LNCAP (cell line): ENCODE measurements at regions not wholly inside any gene's neighbourhood (a gene's known extent, or its start where the extent isn't known, plus 50 kb on each side); places are given as distances from the start of the nearest gene placed in this dataset.

ENCODE experiments used
- TF ChIP-seq, protein P1 (sequence below): fragments of 450-650 bp; IDR thresholded peaks from 2 replicates; pipeline ENCODE4 v1.5.1; 2017; ENCODE audit warnings: mild to moderate bottlenecking

DNA sequence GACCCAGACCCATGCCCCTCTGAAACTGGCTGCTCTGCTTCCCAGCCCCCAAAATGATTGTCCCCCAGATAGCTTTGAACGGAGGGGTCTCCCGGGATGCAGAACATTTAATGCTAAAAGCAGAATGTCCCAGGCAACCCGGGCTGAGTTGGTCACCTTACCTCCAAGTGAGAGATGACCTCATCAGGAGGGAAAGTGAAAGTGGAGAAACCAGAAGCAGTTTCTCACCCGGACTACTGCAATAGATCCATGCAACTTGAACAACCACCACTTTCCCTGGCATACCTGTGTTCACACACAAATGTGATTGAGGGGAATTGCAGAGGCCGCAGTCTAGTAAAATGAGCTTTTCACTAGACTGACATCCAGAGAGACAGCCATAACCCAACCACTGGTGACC is 75.3 kb upstream of the NPAS2 start:
- TF ChIP-seq, protein P1, sequence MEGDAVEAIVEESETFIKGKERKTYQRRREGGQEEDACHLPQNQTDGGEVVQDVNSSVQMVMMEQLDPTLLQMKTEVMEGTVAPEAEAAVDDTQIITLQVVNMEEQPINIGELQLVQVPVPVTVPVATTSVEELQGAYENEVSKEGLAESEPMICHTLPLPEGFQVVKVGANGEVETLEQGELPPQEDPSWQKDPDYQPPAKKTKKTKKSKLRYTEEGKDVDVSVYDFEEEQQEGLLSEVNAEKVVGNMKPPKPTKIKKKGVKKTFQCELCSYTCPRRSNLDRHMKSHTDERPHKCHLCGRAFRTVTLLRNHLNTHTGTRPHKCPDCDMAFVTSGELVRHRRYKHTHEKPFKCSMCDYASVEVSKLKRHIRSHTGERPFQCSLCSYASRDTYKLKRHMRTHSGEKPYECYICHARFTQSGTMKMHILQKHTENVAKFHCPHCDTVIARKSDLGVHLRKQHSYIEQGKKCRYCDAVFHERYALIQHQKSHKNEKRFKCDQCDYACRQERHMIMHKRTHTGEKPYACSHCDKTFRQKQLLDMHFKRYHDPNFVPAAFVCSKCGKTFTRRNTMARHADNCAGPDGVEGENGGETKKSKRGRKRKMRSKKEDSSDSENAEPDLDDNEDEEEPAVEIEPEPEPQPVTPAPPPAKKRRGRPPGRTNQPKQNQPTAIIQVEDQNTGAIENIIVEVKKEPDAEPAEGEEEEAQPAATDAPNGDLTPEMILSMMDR = no peak

DNA sequence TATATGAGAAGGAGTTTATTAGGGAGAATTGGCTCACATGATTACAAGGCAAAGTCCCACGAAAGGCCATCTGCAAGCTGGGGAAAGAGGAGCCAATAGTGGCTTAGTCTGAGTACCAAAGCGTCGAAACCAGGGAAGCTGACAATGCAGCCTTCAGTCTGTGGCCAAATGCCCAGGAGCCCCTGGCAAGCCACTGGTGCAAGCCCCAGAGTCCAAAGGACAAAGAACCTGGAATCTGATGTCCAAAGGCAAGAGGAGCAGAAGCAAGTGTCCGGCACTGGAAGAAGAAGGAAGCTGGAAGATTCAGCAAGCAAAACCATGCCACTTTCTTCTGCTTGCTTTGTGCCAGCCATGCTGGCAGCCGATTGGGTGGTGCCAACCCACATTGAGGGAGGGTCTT is 74.3 kb upstream of the NPAS2 start:
- TF ChIP-seq, protein P1 = no peak

DNA sequence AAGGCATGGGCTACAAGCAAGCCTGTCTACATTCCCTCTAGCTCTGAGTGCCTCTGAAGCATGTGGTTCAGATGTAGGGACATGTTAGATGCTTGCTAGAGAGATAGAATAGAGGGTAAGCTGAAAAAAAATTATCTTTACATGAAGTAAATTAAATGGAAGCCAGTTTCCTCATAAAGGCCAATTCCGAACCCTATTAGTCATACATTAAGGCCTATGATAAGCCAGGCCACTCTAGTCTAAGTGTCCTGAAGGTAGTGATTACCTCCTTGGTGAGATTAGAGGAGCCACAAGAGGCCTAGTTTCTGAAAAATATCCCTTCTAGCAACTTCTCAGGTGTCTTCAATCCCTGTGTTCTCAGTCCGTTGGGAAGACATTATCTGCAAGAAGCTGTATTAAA is 72.4 kb upstream of the NPAS2 start:
- TF ChIP-seq, protein P1 = no peak

DNA sequence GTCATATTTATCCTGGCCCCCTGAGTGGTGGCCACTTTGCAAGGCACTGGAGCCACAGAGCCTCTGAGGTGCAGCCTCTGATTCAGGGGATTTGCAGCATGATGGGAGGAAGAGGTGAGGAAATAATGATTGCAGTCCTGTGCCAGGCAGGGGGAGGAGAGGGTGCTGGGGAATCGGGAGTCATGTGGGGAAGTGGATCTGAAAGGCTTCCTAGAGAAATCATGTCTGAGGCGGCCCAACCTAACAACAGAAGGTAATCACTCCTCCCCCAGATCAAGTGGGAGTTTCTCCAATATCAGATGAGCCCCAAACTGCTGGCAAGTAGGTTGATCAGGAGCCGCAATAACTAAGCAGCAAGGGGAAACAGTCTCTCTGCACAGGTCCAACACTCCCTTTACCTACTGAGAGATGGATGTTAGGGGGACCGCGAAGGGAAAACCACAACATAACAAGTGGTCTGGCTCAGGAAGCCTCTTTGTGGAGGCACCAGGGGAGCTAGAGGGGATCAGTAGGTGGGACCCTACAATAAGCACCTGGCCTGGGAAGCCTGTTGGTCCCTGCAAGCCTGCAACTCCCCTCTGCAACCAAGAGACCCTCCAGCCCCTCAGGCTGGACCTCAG is 71.8 kb upstream of the NPAS2 start:
- TF ChIP-seq, protein P1 = no peak

DNA sequence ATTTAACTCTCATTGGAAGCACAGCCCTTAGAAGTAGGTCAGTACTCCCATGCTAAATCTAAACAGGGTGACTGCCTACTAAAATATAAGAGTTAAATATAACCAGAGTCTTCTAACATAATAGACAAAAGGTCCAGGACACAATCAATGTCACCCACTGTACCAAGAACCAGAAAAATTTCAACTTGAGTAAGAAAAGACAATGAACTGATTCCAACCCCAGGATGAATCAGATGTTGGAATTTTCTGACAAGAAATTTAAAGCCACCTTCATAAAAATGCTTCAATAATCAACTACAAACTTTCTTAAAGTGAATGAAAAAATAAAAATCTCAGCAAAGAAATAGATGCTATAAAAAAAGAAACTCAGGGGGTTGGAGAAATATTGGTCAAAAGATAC is 71.3 kb upstream of the NPAS2 start:
- TF ChIP-seq, protein P1 = no peak

DNA sequence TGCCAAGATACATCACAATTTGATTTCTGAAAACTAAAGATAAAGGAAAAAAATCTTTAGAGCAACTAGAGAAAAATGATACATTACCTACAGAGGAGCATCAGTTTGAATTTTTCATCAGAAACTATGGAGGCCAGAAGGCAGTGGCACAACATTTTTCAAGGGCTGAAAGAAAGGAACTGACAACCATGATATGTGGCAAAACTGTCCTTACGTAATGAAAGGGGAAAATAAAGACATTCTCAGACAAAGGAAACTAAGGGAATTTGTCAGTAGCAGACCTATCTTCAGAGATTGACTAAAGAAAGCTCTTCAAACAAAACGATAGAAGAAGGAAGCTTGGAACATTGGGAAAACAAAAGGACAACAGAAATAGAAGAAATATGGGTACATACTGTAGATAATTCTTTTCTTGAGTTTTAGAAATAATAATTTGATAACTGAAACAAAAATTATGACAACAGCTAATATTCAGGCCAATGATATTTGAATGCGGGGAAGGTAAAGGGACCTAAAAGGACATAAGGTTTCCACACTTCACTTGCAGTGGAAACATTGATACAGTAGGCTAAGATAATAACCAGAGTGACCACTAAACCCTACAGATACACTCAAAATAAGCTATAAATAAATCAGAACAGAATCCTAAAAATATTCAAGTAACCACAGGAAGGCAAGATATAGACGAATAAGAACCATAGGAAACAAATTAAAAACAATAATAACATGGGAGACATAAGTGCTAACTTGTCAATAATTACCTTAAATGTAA is 70.0 kb upstream of the NPAS2 start:
- TF ChIP-seq, protein P1 = no peak

DNA sequence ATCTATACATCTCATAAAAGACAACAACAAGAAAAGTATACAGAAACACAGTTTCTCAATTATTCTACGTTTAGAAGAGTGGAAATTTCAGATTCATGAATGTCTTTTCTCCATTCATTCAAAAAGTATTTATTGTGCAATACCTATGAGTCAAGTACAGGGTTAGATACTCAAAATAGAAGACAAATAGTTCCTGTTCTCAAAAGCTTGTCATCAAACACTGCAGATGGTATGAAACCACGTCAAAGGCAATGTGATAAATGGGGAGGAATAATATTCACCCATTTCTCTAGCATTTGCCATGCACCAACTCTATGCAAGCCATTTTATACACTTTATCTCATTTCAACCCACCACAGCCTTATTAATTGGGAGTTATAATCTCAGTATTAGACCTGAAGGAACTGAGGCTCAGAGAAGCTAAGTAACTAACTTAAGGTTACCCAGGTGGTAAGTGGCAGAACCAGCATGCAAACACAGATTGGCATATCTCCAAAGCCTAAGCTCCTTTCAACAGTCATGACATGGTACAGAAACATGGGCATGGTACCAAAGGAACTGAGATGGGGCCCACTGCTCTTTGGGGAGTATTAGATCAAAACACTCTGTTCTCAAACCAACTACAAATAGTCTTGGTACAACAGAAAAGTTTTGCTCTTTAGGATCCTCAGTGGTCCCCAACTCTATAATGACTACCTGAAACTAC is 67.2 kb upstream of the NPAS2 start:
- TF ChIP-seq, protein P1 = no peak
